Calu3 (cell line): ENCODE measurements at regions not wholly inside any gene's neighbourhood (a gene's known extent, or its start where the extent isn't known, plus 50 kb on each side); places are given as distances from the start of the nearest gene placed in this dataset.

Experiments used
- BruUV-seq: library from RNA; stranded (reverse); fragments of 400-500 nt; replicated peaks from 2 replicates; lab custom pipeline; 2021; lab: Mats Ljungman, UMichigan
- CTCF ChIA-PET: fragments of 300-600 bp; sonication (Branson Sonifier 250); formaldehyde crosslinking; loops from one replicate; lab custom pipeline; 2022; ENCODE audit warnings: antibody characterized with exemption; lab: Charles Lee
- DNase-seq: peaks from one replicate; pipeline ENCODE4 v3.0.0; 2022
- H3K27ac Mint-ChIP-seq: one replicate; pipeline ENCODE4 v1.8.0; 2022; ENCODE audit warnings: mixed read lengths; ENCODE audit not compliant: unreplicated experiment
- H3K27me3 Mint-ChIP-seq: one replicate; pipeline ENCODE4 v1.8.0; 2022; ENCODE audit warnings: mixed read lengths; ENCODE audit not compliant: unreplicated experiment
- H3K36me3 Mint-ChIP-seq: one replicate; pipeline ENCODE4 v1.8.0; 2022; ENCODE audit warnings: mild to moderate bottlenecking, moderate library complexity, mixed read lengths; ENCODE audit not compliant: insufficient read depth, unreplicated experiment
- H3K4me1 Mint-ChIP-seq: one replicate; pipeline ENCODE4 v1.8.0; 2022; ENCODE audit warnings: mild to moderate bottlenecking, low read depth, mixed read lengths; ENCODE audit not compliant: unreplicated experiment
- H3K4me3 Mint-ChIP-seq: one replicate; pipeline ENCODE4 v1.8.0; 2022; ENCODE audit warnings: mild to moderate bottlenecking, low read depth, moderate library complexity, mixed read lengths; ENCODE audit not compliant: unreplicated experiment
- H3K9me3 Mint-ChIP-seq: one replicate; pipeline ENCODE4 v1.8.0; 2022; ENCODE audit warnings: low read depth, mixed read lengths; ENCODE audit not compliant: unreplicated experiment
- CTCF ChIP-seq: fragments of 200-600 bp; IDR thresholded peaks from one replicate; pipeline ENCODE4 v1.8.0; 2022; ENCODE audit warnings: antibody characterized with exemption; ENCODE audit not compliant: unreplicated experiment
- intact Hi-C: fragments of 100-400 bp; cut with micrococcal nuclease; formaldehyde crosslinking; loops from one replicate; pipeline ENCODE4 v1.10.0; 2022; ENCODE audit not compliant: unreplicated experiment

DNA sequence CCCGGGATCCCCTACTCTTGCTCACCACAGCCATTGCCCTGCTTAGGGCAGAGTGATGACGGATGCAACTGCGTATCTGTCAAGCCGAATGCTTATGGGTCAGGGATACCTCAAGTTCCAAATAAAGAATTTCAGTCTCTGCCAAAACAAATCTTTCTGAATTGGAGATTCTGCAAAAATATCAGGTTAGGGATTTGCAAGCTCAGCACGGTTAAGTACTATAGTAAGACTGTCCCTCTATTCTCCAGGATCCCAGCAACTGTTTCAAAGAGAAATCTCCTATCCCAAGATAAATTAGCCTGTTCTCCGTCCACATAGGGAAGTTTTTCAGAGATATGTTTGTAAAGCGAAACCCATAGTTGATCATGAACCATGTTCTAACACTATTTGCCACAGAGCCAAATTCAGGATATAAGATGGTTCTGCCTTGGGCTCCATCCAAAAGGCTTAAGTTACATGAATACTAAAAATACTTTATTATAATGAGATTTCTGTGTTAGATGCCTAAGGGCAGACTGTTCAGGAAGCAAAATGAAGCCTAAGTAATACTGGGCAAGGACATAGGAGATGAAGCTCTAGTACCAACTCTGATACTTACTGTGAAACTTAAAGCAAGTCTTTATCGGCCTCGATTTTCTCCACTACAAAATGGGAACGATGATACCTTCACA is 100.1 kb upstream of the LPP start:
- TF ChIP-seq CTCF = no peak
- no peak for DNase-seq
- Mint-ChIP-seq H3K36me3 (no peaks in the 10 kb centered on the region), H3K27ac (no peak overlapping the region), H3K27me3 (no peaks in the 10 kb centered on the region), H3K4me1 (no peaks in the 10 kb centered on the region), H3K4me3 (no peak overlapping the region), H3K9me3 (no peaks in the 10 kb centered on the region)
- intact Hi-C loops = no loop called here
- BruUV-seq = no TSS peak
- CTCF ChIA-PET = no interaction called here

GRCh38 chr3:188054541-188054940 is 99.4 kb upstream of the LPP start:
- Mint-ChIP-seq H3K4me1 (no peaks in the 10 kb centered on the region), H3K4me3 (no peak overlapping the region), H3K36me3 (no peaks in the 10 kb centered on the region), H3K27me3 (no peaks in the 10 kb centered on the region), H3K9me3 (no peaks in the 10 kb centered on the region), H3K27ac (no peak overlapping the region)
- CTCF ChIA-PET = no interaction called here
- intact Hi-C loops = no loop called here
- no peak for TF ChIP-seq CTCF
- no peak for DNase-seq
- no TSS peak for BruUV-seq

DNA sequence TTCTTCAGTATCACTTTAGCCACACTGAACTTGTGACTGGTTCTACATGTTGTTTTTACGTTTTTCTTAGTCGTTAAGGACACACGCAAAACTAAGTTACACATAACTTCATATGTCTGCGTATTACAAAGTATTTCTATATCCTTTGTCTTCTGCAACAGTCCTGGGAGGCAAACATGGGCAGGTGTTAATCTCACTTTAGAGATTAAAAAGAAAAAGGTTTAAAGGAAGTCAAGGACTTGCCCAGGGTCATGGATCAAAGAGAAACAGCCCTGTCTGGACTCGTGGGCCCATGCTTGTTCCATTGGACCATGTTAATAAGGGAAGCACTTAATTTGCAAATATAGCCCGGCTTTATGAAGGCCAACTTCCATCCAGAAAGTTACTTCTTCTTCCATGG is 98.6 kb upstream of the LPP start:
- CTCF ChIA-PET = no interaction called here
- BruUV-seq = no TSS peak
- no peak for TF ChIP-seq CTCF
- Mint-ChIP-seq H3K4me3 (no peak overlapping the region), H3K4me1 (peaks cover 5% of the 10 kb centered on the region), H3K9me3 (no peaks in the 10 kb centered on the region), H3K27ac (no peak overlapping the region), H3K27me3 (no peaks in the 10 kb centered on the region), H3K36me3 (no peaks in the 10 kb centered on the region)
- DNase-seq = no peak
- intact Hi-C loops = no loop called here

DNA sequence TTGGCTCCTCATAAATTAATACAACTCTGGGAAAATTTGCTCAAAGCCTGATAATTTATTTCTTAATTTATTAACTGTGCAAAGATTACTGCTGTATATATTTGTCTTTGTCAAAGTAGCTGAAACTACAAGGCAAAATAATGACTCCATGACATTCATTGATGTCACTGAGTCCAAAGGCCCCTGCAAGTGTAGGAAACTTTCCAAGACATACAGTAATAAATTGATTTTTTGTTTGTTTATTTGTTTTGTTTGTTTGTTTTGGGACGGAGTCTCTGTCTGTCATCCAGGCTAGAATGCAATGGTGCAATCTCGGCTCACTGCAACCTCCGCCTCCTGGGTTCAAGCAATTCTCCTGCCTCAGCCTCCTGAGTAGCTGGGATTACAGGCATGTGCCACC is 96.8 kb upstream of the LPP start:
- Mint-ChIP-seq H3K27ac (no peak overlapping the region), H3K4me1 (peaks cover 19% of the 10 kb centered on the region), H3K27me3 (no peaks in the 10 kb centered on the region), H3K4me3 (no peak overlapping the region), H3K9me3 (no peaks in the 10 kb centered on the region), H3K36me3 (no peaks in the 10 kb centered on the region)
- CTCF ChIA-PET = no interaction called here
- DNase-seq = no peak
- no TSS peak for BruUV-seq
- intact Hi-C loops = no loop called here
- TF ChIP-seq CTCF = no peak
